ENCODE measurements at regions not wholly inside any gene's neighbourhood (a gene's known extent, or its start where the extent isn't known, plus 50 kb on each side); places are given as distances from the start of the nearest gene placed in this dataset.

DNA sequence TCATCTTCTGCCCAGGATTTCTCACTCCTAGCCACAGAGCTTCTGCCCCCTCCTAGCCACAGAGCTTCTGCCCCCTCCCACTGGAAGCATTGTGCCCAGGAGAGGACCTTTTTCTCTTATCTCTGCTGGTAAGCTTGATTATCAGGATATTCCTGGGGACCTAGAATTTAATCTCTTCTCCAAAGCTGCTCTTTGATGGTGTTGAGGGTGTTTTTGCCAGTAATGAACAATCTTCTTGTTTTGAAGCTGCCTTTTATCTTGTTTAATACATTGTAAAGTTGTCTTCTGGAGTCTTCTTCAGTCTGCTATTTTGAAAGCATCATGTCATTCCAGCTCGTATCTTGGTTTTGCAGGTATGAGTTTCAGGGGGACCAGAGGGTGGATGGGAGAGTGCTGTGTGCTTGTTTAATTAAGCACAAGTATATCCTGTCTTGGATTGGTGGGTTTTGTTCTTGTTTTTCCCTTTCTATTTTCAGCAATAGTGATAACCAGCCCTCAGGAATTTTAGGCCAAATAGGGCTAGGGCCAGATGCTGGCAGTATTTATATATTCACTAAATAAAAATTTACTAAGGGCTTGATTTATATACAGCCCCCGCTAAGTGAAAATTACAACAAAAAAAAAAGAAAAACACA lies 214.0 kb upstream of the DMRT1 start:
- DNase-seq (ENCODE audit: low spot score, unreplicated experiment), result no peak
- Mint-ChIP-seq H3K9me3 (ENCODE audit: low read depth) (no peaks in the 10 kb centered on the region), H3K4me1 (ENCODE audit: low read depth) (peaks cover 16% of the 10 kb centered on the region), H3K4me3 (ENCODE audit: low read depth) (no peak overlapping the region), H3K27ac (no peak overlapping the region), H3K27me3 (no peaks in the 10 kb centered on the region), H3K36me3 (ENCODE audit: insufficient read depth) (peaks cover 2% of the 10 kb centered on the region)
- TF ChIP-seq, protein P1, sequence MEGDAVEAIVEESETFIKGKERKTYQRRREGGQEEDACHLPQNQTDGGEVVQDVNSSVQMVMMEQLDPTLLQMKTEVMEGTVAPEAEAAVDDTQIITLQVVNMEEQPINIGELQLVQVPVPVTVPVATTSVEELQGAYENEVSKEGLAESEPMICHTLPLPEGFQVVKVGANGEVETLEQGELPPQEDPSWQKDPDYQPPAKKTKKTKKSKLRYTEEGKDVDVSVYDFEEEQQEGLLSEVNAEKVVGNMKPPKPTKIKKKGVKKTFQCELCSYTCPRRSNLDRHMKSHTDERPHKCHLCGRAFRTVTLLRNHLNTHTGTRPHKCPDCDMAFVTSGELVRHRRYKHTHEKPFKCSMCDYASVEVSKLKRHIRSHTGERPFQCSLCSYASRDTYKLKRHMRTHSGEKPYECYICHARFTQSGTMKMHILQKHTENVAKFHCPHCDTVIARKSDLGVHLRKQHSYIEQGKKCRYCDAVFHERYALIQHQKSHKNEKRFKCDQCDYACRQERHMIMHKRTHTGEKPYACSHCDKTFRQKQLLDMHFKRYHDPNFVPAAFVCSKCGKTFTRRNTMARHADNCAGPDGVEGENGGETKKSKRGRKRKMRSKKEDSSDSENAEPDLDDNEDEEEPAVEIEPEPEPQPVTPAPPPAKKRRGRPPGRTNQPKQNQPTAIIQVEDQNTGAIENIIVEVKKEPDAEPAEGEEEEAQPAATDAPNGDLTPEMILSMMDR (IDR thresholded peaks at IDR 0.05; ENCODE audit: unreplicated experiment), result no peak

DNA sequence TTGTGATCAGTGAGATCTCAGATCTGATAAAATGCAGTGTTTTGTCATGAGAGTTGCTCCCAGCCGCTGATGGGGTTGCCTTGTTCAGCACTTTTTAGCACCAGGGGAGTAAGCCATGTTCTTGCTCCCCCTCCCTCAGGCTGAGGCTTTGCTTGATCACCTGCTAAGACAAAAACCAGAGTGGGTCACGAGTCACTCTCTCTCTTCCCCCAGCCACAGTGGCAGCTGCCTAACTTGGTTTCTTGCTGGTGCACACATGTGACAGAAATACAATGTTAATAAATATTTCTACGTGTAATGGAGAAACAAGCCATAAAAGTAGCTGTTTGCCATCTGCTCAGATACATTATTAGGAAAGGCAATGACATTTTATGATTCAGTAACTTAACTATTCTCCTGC lies 212.4 kb upstream of the DMRT1 start:
- TF ChIP-seq, protein P1 (IDR thresholded peaks at IDR 0.05; ENCODE audit: unreplicated experiment), result no peak
- peaks cover 3% of the 10 kb centered on the region for H3K9me3 Mint-ChIP-seq (ENCODE audit: low read depth)
- no peak for DNase-seq (ENCODE audit: low spot score, unreplicated experiment)
- H3K36me3 Mint-ChIP-seq (ENCODE audit: insufficient read depth), result peaks cover 7% of the 10 kb centered on the region
- H3K4me3 Mint-ChIP-seq (ENCODE audit: low read depth), result no peak overlapping the region
- no peak overlapping the region for H3K27ac Mint-ChIP-seq
- H3K27me3 Mint-ChIP-seq, result no peaks in the 10 kb centered on the region
- peaks cover 16% of the 10 kb centered on the region for H3K4me1 Mint-ChIP-seq (ENCODE audit: low read depth)

DNA sequence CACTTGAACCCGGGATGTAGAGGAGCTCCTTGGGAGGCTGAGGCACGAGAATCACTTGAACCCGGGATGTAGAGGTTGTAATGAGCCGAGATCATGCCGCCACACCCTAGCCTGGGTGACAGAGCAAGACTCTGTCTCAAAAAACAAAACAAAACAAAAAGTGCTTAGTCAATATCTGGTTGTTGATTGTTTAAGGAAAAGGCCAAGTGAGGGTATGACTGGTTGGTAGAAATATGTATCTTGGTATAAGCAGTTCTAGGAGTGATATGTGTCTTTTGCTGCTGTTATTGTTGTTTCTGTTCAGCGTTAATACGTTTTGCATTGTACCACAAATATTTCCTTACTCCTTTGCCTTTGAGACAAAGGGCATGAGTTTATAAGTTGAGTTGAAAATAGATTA lies 210.7 kb upstream of the DMRT1 start:
- TF ChIP-seq, protein P1 (IDR thresholded peaks at IDR 0.05; ENCODE audit: unreplicated experiment), result no peak
- H3K4me1 Mint-ChIP-seq (ENCODE audit: low read depth), result peaks cover 7% of the 10 kb centered on the region
- no peaks in the 10 kb centered on the region for H3K27me3 Mint-ChIP-seq
- H3K36me3 Mint-ChIP-seq (ENCODE audit: insufficient read depth), result peaks cover 12% of the 10 kb centered on the region
- H3K4me3 Mint-ChIP-seq (ENCODE audit: low read depth), result no peak overlapping the region
- no peak overlapping the region for H3K27ac Mint-ChIP-seq
- DNase-seq (ENCODE audit: low spot score, unreplicated experiment), result no peak
- peaks cover 6% of the 10 kb centered on the region for H3K9me3 Mint-ChIP-seq (ENCODE audit: low read depth)

DNA sequence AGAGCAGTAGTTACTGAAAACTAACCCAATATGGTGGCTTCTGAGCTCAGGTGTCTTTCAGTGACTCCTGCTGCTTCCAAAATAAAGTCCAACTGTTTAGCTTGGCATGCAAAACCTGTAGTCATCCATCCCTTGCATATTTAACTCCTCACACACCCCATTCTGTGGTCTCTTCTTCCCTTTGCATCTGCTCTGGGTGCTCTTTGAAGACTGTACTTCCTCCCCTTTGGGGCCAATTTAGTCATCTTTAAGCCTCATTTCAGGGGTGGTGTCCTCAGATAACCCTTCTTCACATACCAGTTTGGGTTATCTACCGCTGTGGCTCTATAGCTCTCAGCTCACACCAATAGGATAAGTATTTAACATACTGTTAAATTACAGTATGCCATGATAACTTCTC lies 209.9 kb upstream of the DMRT1 start:
- TF ChIP-seq, protein P1 (IDR thresholded peaks at IDR 0.05; ENCODE audit: unreplicated experiment), result no peak
- Mint-ChIP-seq H3K4me1 (ENCODE audit: low read depth) (peaks cover 3% of the 10 kb centered on the region), H3K4me3 (ENCODE audit: low read depth) (no peak overlapping the region), H3K9me3 (ENCODE audit: low read depth) (peaks cover 6% of the 10 kb centered on the region), H3K27ac (no peak overlapping the region), H3K36me3 (ENCODE audit: insufficient read depth) (peaks cover 14% of the 10 kb centered on the region), H3K27me3 (no peaks in the 10 kb centered on the region)
- no peak for DNase-seq (ENCODE audit: low spot score, unreplicated experiment)

DNA sequence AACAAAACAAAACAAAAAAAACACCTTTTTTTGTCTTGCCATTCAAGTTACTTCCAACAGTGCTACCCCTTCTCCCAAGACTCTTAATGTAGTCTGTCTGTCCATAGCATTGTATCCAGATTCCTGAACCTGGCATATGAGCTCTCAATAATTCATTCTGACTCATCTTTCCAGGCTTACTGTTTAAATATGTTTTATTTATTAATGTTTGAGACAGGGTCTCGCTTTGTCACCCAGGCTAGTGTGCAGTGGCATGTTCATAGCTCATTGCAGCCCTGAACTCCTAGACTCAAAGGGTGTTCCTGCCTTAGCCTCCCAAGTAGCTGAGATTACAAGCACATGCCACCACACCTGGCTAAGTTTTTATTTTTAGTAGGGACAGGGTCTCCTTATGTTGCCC lies 208.0 kb upstream of the DMRT1 start:
- H3K27me3 Mint-ChIP-seq, result no peaks in the 10 kb centered on the region
- TF ChIP-seq, protein P1 (IDR thresholded peaks at IDR 0.05; ENCODE audit: unreplicated experiment), result no peak
- no peak for DNase-seq (ENCODE audit: low spot score, unreplicated experiment)
- no peak overlapping the region for H3K27ac Mint-ChIP-seq
- H3K36me3 Mint-ChIP-seq (ENCODE audit: insufficient read depth), result peaks cover 17% of the 10 kb centered on the region
- H3K4me1 Mint-ChIP-seq (ENCODE audit: low read depth), result no peaks in the 10 kb centered on the region
- H3K4me3 Mint-ChIP-seq (ENCODE audit: low read depth), result no peak overlapping the region
- H3K9me3 Mint-ChIP-seq (ENCODE audit: low read depth), result peaks cover 6% of the 10 kb centered on the region
